SK-N-SH treated with all-trans-retinoic acid at 6 μM for 48 hours (cell line): ENCODE measurements at regions not wholly inside any gene's neighbourhood (a gene's known extent, or its start where the extent isn't known, plus 50 kb on each side); places are given as distances from the start of the nearest gene placed in this dataset.

Source experiments
- ATAC-seq: fragments of 200-7000 bp; cut with Tn5 transposase; 3 replicates; pipeline ENCODE4 v1.9.1; 2020; ENCODE audit warnings: mild to moderate bottlenecking, moderate library complexity
- ARNTL ChIP-seq: fragments of 450-650 bp; formaldehyde crosslinking; IDR thresholded peaks from 2 replicates; pipeline ENCODE4 v1.5.0; 2020; ENCODE audit warnings: low read depth, mild to moderate bottlenecking, moderate library complexity, borderline replicate concordance
- BACH2 ChIP-seq: fragments of 250-450 bp; sonication (Bioruptor Pico); IDR thresholded peaks from 2 replicates; pipeline ENCODE4 v1.9.0; 2021; ENCODE audit warnings: mild to moderate bottlenecking, borderline replicate concordance
- CREB5 ChIP-seq: fragments of 250-450 bp; sonication (Bioruptor Pico); IDR thresholded peaks from 2 replicates; pipeline ENCODE4 v1.5.1; 2020; ENCODE audit warnings: low read depth, mild to moderate bottlenecking, moderate library complexity
- CSDC2 ChIP-seq: fragments of 250-450 bp; sonication (Bioruptor Pico); IDR thresholded peaks from 2 replicates; pipeline ENCODE4 v1.5.0; 2020; ENCODE audit warnings: mild to moderate bottlenecking, moderate library complexity
- CSRNP3 ChIP-seq: fragments of 250-450 bp; sonication (Bioruptor Pico); IDR thresholded peaks from 2 replicates; pipeline ENCODE4 v1.5.1; 2021; ENCODE audit warnings: mild to moderate bottlenecking, moderate library complexity
- ESRRG ChIP-seq: fragments of 250-450 bp; sonication (Bioruptor Pico); IDR thresholded peaks from 2 replicates; pipeline ENCODE4 v1.6.1; 2021; ENCODE audit warnings: mild to moderate bottlenecking
- GLIS3 ChIP-seq: fragments of 250-450 bp; sonication (Bioruptor Pico); IDR thresholded peaks from 2 replicates; pipeline ENCODE4 v1.5.0; 2020; ENCODE audit warnings: mild to moderate bottlenecking, moderate library complexity
- ISL1 ChIP-seq: fragments of 250-450 bp; sonication (Bioruptor Pico); IDR thresholded peaks from 2 replicates; pipeline ENCODE4 v2.1.2; 2022; ENCODE audit warnings: mild to moderate bottlenecking, moderate library complexity
- OSR1 ChIP-seq: fragments of 250-450 bp; sonication (Bioruptor Pico); IDR thresholded peaks from 2 replicates; pipeline ENCODE4 v1.8.0; 2022; ENCODE audit warnings: moderate library complexity, mild to moderate bottlenecking, inconsistent platforms
- PATZ1 ChIP-seq: fragments of 250-450 bp; sonication (Bioruptor Pico); IDR thresholded peaks from 2 replicates; pipeline ENCODE4 v1.8.0; 2020; ENCODE audit warnings: mild to moderate bottlenecking, moderate library complexity, borderline replicate concordance
- POU6F1 ChIP-seq: fragments of 250-450 bp; sonication (Bioruptor Pico); IDR thresholded peaks from 2 replicates; pipeline ENCODE4 v1.8.0; 2021; ENCODE audit warnings: low read depth, mild to moderate bottlenecking, moderate library complexity, borderline replicate concordance
- PPARA ChIP-seq: fragments of 250-450 bp; sonication (Bioruptor Pico); IDR thresholded peaks from 2 replicates; pipeline ENCODE4 v1.5.0; 2020; ENCODE audit warnings: mild to moderate bottlenecking, borderline replicate concordance
- RARB ChIP-seq: fragments of 250-450 bp; sonication (Bioruptor Pico); IDR thresholded peaks from 2 replicates; pipeline ENCODE4 v1.8.0; 2021; ENCODE audit warnings: mild to moderate bottlenecking, moderate library complexity
- SNAI2 ChIP-seq: fragments of 250-450 bp; sonication (Bioruptor Pico); IDR thresholded peaks from 2 replicates; pipeline ENCODE4 v1.5.0; 2020; ENCODE audit warnings: mild to moderate bottlenecking, moderate library complexity
- TCF4 ChIP-seq: fragments of 250-450 bp; sonication (Bioruptor Pico); IDR thresholded peaks from 2 replicates; pipeline ENCODE4 v1.8.0; 2021; ENCODE audit warnings: mild to moderate bottlenecking, moderate library complexity, borderline replicate concordance
- ZC3H10 ChIP-seq: fragments of 250-450 bp; sonication (Bioruptor Pico); IDR thresholded peaks from 2 replicates; pipeline ENCODE4 v1.5.1; 2021; ENCODE audit warnings: mild to moderate bottlenecking, moderate library complexity
- ZFP3 ChIP-seq: fragments of 250-450 bp; sonication (Bioruptor Pico); IDR thresholded peaks from 2 replicates; pipeline ENCODE4 v1.5.0; 2020; ENCODE audit warnings: mild to moderate bottlenecking, moderate library complexity
- ZFP30 ChIP-seq: fragments of 450-650 bp; formaldehyde crosslinking; IDR thresholded peaks from 2 replicates; pipeline ENCODE4 v1.5.0; 2022; ENCODE audit warnings: mild to moderate bottlenecking, moderate library complexity
- ZNF565 ChIP-seq: fragments of 450-650 bp; formaldehyde crosslinking; conservative IDR thresholded peaks from 2 replicates; pipeline ENCODE4 v1.5.0; 2020; ENCODE audit warnings: low read depth, mild to moderate bottlenecking, moderate library complexity
- ZNF70 ChIP-seq: fragments of 450-650 bp; formaldehyde crosslinking; IDR thresholded peaks from 2 replicates; pipeline ENCODE4 v1.5.0; 2020; ENCODE audit warnings: mild to moderate bottlenecking, moderate library complexity
- ZNF8 ChIP-seq: fragments of 450-650 bp; formaldehyde crosslinking; IDR thresholded peaks from 2 replicates; pipeline ENCODE4 v1.5.0; 2020; ENCODE audit warnings: mild to moderate bottlenecking, moderate library complexity

- no peak for ATAC-seq
- TF ChIP-seq ARNTL (CRISPR knock-in tag) (no peak), PPARA (no peak), TCF4 (CRISPR knock-in tag) (no peak), BACH2 (CRISPR knock-in tag) (no peak)
These were observed 109.3 kb upstream of the TECRL start for GRCh38 chr4:64518600-64518999.

GRCh38 chr4:64516176-64516575, 106.9 kb upstream of the TECRL start:
- ATAC-seq = no peak
- TF ChIP-seq SNAI2 (CRISPR knock-in tag) = no peak
- TF ChIP-seq ZFP30 = no peak
- TF ChIP-seq ZNF8 = no peak
- TF ChIP-seq ZFP3 (CRISPR knock-in tag) = no peak
- no peak for TF ChIP-seq ZC3H10 (CRISPR knock-in tag)
- no peak for TF ChIP-seq GLIS3 (CRISPR knock-in tag)
- no peak for TF ChIP-seq PPARA
- TF ChIP-seq ARNTL (CRISPR knock-in tag) = no peak
- no peak for TF ChIP-seq RARB (CRISPR knock-in tag)

- no peak for ATAC-seq
These were observed 98.8 kb upstream of the TECRL start for GRCh38 chr4:64508089-64508488.

More at GRCh38 chr4:64508089-64508488, 98.8 kb upstream of the TECRL start:
- TF ChIP-seq ISL1 (CRISPR knock-in tag) = no peak
- TF ChIP-seq CREB5 (CRISPR knock-in tag) = no peak
- no peak for TF ChIP-seq ZC3H10 (CRISPR knock-in tag)
- TF ChIP-seq SNAI2 (CRISPR knock-in tag) = no peak
- no peak for TF ChIP-seq CSDC2 (CRISPR knock-in tag)
- TF ChIP-seq ZFP30 = no peak
- no peak for TF ChIP-seq ZNF565 (CRISPR knock-in tag)
- no peak for TF ChIP-seq CSRNP3
- no peak for TF ChIP-seq TCF4 (CRISPR knock-in tag)
- TF ChIP-seq ZNF70 (CRISPR knock-in tag) = no peak
- no peak for TF ChIP-seq RARB (CRISPR knock-in tag)
- TF ChIP-seq GLIS3 (CRISPR knock-in tag) = no peak
- TF ChIP-seq POU6F1 (CRISPR knock-in tag) = no peak
- no peak for TF ChIP-seq PATZ1 (CRISPR knock-in tag)
- no peak for TF ChIP-seq ESRRG (CRISPR knock-in tag)
- TF ChIP-seq OSR1 = no peak
- TF ChIP-seq ZFP3 (CRISPR knock-in tag) = no peak
- TF ChIP-seq BACH2 (CRISPR knock-in tag) = no peak
- TF ChIP-seq, all 23 proteins: peak for 0
